Osteocyte (in vitro differentiated cells): ENCODE measurements at regions not wholly inside any gene's neighbourhood (a gene's known extent, or its start where the extent isn't known, plus 50 kb on each side); places are given as distances from the start of the nearest gene placed in this dataset.

Source experiments
- DNase-seq: peaks from one replicate; pipeline ENCODE4 v3.0.0; 2021; ENCODE audit warnings: mixed read lengths; ENCODE audit not compliant: unreplicated experiment; ENCODE audit errors: extremely low spot score
- H3K27ac Mint-ChIP-seq: one replicate; pipeline ENCODE4 v1.8.0; 2021; ENCODE audit warnings: mild to moderate bottlenecking, mixed read lengths; ENCODE audit not compliant: unreplicated experiment
- H3K27me3 Mint-ChIP-seq: one replicate; pipeline ENCODE4 v1.8.0; 2021; ENCODE audit warnings: mixed read lengths; ENCODE audit not compliant: unreplicated experiment
- H3K36me3 Mint-ChIP-seq: one replicate; pipeline ENCODE4 v1.8.0; 2021; ENCODE audit warnings: mixed read lengths; ENCODE audit not compliant: unreplicated experiment
- H3K4me1 Mint-ChIP-seq: one replicate; pipeline ENCODE4 v1.8.0; 2021; ENCODE audit warnings: mixed read lengths; ENCODE audit not compliant: unreplicated experiment
- H3K4me3 Mint-ChIP-seq: one replicate; pipeline ENCODE4 v1.8.0; 2021; ENCODE audit warnings: mild to moderate bottlenecking, moderate library complexity, mixed read lengths; ENCODE audit not compliant: unreplicated experiment
- H3K9me3 Mint-ChIP-seq: one replicate; pipeline ENCODE4 v1.8.0; 2021; ENCODE audit warnings: mixed read lengths; ENCODE audit not compliant: unreplicated experiment
- TF ChIP-seq, protein P1 (sequence below): fragments of 200-600 bp; sonication (generic); IDR thresholded peaks from 2 replicates; pipeline ENCODE4 v1.5.0; 2021; ENCODE audit warnings: antibody characterized with exemption, mild to moderate bottlenecking, moderate library complexity

DNA sequence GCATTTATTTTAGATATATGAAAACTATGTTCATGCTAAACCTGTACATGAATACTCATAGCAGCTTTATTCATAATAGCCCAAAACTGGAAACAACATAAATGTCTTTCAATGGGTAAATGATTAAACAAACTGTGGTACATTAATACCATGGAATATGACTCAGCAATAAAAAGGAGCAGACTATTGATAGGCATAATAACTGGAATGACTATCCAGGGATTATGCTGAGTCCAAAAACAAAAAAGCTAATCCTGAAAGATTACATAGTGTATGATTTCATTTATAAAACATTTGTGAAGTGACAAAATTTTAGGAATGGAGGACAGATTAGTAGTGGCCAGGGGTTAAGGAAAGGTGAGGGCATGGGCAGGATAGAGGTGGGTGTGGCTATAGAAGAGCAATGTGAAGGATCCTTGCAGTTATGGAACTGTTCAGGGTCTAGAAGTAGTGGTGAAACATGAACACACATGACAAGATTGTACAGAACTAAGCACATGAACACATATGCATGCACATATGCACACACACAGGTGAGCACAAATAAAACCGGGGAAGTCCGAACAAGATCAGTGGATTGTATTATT lies 61.1 kb upstream of the CDKN3 start:
- TF ChIP-seq, protein P1, sequence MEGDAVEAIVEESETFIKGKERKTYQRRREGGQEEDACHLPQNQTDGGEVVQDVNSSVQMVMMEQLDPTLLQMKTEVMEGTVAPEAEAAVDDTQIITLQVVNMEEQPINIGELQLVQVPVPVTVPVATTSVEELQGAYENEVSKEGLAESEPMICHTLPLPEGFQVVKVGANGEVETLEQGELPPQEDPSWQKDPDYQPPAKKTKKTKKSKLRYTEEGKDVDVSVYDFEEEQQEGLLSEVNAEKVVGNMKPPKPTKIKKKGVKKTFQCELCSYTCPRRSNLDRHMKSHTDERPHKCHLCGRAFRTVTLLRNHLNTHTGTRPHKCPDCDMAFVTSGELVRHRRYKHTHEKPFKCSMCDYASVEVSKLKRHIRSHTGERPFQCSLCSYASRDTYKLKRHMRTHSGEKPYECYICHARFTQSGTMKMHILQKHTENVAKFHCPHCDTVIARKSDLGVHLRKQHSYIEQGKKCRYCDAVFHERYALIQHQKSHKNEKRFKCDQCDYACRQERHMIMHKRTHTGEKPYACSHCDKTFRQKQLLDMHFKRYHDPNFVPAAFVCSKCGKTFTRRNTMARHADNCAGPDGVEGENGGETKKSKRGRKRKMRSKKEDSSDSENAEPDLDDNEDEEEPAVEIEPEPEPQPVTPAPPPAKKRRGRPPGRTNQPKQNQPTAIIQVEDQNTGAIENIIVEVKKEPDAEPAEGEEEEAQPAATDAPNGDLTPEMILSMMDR, result no peak
- Mint-ChIP-seq H3K9me3 (no peaks in the 10 kb centered on the region), H3K27me3 (peaks cover 31% of the 10 kb centered on the region), H3K27ac (no peak overlapping the region), H3K36me3 (no peaks in the 10 kb centered on the region), H3K4me1 (no peaks in the 10 kb centered on the region), H3K4me3 (no peak overlapping the region)
- DNase-seq, result no peak

DNA sequence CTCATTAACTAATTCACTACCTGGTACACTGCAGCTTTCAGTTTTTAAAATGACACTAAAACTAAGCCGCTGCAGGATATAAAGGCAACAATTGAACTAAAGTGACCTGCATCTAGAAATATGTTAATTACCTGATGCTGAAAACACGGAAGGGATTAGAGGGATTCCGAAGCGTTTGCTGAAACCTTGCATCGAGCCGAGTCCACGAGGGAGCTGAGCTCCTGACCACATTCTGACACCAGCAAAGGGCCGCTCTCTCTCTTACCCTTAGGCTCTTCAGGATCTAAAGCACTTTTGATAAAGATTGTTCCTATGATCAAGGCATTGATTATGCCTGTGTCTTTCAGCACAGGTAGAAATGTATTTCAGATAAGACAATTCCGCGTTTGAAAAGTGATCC lies 59.5 kb upstream of the CDKN3 start:
- Mint-ChIP-seq H3K4me1 (no peaks in the 10 kb centered on the region), H3K9me3 (no peaks in the 10 kb centered on the region), H3K4me3 (no peak overlapping the region), H3K27ac (no peak overlapping the region), H3K36me3 (no peaks in the 10 kb centered on the region), H3K27me3 (peaks cover 22% of the 10 kb centered on the region)
- peak; percentile 25 for DNase-seq
- TF ChIP-seq, protein P1, result no peak

- no peaks in the 10 kb centered on the region for H3K9me3 Mint-ChIP-seq
- DNase-seq, result peak; percentile 10
- H3K27me3 Mint-ChIP-seq, result peaks cover 17% of the 10 kb centered on the region
- H3K27ac Mint-ChIP-seq, result no peak overlapping the region
- TF ChIP-seq, protein P1, result peak; percentile 70
- peaks cover 14% of the 10 kb centered on the region for H3K4me1 Mint-ChIP-seq
- H3K36me3 Mint-ChIP-seq, result no peaks in the 10 kb centered on the region
- H3K4me3 Mint-ChIP-seq, result no peak overlapping the region
Measured at GRCh38 chr14:54338696-54339317, 58.0 kb upstream of the CDKN3 start.

GRCh38 chr14:54339771-54340170 lies 57.0 kb upstream of the CDKN3 start:
- peaks cover 17% of the 10 kb centered on the region for H3K27me3 Mint-ChIP-seq
- peaks cover 22% of the 10 kb centered on the region for H3K4me1 Mint-ChIP-seq
- DNase-seq, result peak; percentile 17
- H3K9me3 Mint-ChIP-seq, result no peaks in the 10 kb centered on the region
- H3K36me3 Mint-ChIP-seq, result no peaks in the 10 kb centered on the region
- no peak overlapping the region for H3K27ac Mint-ChIP-seq
- TF ChIP-seq, protein P1, result no peak
- H3K4me3 Mint-ChIP-seq, result no peak overlapping the region

- Mint-ChIP-seq H3K9me3 (no peaks in the 10 kb centered on the region), H3K4me1 (peaks cover 22% of the 10 kb centered on the region), H3K27me3 (peaks cover 9% of the 10 kb centered on the region), H3K36me3 (no peaks in the 10 kb centered on the region), H3K4me3 (no peak overlapping the region), H3K27ac (no peak overlapping the region)
- TF ChIP-seq, protein P1, result no peak
- DNase-seq, result peak; percentile 30
Measured at GRCh38 chr14:54342806-54343205, 54.0 kb upstream of the CDKN3 start.
